HL-60 (cell line): ENCODE measurements at regions not wholly inside any gene's neighbourhood (a gene's known extent, or its start where the extent isn't known, plus 50 kb on each side); places are given as distances from the start of the nearest gene placed in this dataset.

Experiments
- POLR2AphosphoS5 ChIP-seq: IDR thresholded peaks from 2 replicates; pipeline ENCODE4 v1.6.1; 2012; ENCODE audit warnings: low read depth
- REST ChIP-seq: IDR thresholded peaks from 2 replicates; pipeline ENCODE4 v1.6.1; 2012; ENCODE audit warnings: low read depth; ENCODE audit not compliant: insufficient replicate concordance
- SPI1 ChIP-seq: IDR thresholded peaks from 2 replicates; pipeline ENCODE4 v1.6.1; 2012; ENCODE audit warnings: low read depth, mild to moderate bottlenecking, borderline replicate concordance
- TF ChIP-seq, protein P1 (sequence below): IDR thresholded peaks from one replicate; pipeline ENCODE4 v1.5.1; 2011; ENCODE audit warnings: low read length, control low read depth, inconsistent platforms; ENCODE audit not compliant: insufficient read depth

DNA sequence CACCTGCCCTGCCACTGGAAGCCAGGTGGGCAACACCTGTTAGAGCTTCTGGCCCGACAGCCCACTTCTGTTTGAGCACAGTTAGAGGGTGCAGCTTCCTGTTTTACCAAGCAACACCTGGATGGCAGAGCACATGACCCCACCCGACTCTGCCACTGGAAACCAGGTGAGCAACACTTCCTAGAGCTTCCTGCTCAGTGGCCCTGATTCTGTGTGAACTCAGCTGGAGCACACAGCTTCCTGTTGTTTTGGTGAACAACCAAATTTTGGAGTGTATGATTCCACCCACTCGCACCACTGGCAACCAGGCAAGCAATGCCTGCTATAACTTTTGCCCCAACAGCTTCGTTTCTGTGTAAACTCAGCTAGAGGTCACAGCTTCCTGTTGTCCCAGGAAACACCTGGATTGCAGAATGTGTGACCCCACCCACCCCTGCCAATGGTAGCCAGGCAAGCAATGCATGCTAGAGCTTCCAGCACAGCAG is 163.8 kb upstream of the KLF8 start:
- TF ChIP-seq, protein P1, sequence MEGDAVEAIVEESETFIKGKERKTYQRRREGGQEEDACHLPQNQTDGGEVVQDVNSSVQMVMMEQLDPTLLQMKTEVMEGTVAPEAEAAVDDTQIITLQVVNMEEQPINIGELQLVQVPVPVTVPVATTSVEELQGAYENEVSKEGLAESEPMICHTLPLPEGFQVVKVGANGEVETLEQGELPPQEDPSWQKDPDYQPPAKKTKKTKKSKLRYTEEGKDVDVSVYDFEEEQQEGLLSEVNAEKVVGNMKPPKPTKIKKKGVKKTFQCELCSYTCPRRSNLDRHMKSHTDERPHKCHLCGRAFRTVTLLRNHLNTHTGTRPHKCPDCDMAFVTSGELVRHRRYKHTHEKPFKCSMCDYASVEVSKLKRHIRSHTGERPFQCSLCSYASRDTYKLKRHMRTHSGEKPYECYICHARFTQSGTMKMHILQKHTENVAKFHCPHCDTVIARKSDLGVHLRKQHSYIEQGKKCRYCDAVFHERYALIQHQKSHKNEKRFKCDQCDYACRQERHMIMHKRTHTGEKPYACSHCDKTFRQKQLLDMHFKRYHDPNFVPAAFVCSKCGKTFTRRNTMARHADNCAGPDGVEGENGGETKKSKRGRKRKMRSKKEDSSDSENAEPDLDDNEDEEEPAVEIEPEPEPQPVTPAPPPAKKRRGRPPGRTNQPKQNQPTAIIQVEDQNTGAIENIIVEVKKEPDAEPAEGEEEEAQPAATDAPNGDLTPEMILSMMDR: no peak
- TF ChIP-seq REST (no peak), POLR2AphosphoS5 (no peak), SPI1 (no peak)
